ENCODE measurements at regions not wholly inside any gene's neighbourhood (a gene's known extent, or its start where the extent isn't known, plus 50 kb on each side); places are given as distances from the start of the nearest gene placed in this dataset.
"Not testable (repeated sequence)": the region's sequence is repeated elsewhere in the genome, so short reads cannot be mapped to it uniquely, and the experiment has no call there.

DNA sequence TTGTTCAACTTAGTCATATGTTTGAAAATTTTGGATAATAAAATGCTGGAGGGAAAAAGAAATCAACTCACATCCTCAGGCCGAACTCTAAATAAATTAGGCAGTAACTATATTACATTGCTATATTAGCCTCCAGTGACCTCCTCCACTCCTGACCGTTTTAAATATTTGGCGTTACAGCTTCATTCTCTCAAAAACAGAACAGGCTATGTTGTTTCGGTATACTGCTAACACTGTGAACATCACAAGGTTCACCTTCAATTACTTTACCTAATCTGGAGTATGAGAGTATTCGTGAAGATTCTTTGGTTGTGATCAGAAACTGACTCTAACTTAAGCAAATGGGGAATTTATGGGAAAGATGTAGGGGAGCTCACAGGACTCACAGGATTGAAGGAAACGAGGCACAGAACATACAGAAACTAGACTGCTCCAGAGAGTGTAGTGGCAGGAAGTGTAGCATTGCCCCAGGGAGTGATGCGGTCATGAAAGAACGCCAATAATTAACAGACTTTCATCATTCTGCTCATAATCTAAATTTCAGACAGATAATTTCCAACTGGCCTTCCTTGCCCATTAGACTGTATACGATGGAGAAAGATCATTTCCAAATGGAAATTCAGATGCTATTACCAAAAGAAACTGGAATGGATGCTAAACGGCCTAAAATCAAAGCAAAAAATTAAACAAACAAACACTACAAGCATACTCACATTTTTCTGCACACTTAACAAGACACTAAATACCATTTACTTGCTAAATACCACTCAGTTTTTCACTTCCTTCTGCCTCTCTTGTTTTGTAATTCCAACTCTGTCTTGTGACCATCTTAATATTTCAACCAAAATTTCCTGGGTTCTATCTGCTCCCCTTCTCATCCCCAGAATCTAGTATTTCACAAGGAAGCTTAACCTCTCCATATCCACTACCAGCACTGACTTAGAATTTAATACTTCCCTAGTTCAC is 110.1 kb upstream of the LPAR1 start:
- no peak for DNase-seq

DNA sequence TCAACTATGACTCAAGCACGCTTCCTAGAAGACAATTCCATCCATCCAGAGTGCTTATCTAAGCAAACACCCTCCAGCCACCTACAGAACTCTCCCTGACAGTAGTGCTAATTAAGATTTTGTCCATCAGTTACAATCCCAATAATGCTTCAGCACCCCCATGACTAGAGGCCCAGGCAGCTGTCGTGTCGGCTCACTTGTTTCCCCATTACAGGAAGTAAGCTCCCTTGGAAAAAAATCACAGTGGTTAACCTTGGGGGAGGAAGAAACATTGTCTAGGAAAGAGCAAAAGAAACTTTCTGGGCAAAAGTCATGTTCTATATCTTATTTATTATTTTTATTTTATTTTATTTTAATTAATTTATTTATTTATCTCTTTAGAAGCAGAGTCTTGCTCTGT is 108.8 kb upstream of the LPAR1 start:
- DNase-seq: no peak

DNA sequence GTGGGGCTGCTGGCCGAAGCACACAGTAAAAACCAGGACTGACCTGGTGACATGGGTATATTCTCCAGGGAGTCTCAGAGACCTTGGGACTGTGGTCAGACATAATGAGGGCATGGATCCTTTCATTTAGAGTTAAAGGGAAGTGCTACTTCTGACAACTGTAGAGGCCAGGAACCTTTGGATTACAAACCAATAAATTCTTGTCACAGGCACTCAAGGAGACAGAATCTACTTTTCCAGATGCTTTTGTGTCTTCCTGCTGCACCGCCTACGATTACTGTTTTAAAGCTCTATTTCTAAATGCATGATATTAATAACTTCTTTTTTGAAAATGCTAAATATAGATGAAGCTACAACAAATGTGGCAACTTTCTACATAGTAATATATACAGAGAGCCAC is 106.5 kb upstream of the LPAR1 start:
- DNase-seq: no peak

DNA sequence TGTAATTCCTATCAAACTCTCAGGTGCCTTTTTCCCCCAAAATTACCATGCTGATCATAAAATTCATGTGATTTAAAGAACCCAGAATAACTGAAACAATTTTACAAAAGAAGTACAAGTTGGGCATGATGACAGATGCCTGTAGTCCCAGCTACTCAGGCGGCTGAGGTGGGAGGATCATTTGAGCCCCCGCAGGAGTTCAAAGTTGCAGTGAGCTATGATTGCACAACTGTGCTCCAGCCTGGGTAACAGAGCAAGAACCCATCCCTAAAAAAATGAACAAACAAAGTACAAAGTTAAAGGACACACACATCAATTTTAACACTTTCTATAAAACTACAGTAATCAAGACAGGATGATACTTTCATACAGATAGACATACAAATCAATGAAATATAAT is 97.9 kb upstream of the LPAR1 start:
- DNase-seq: no peak

DNA sequence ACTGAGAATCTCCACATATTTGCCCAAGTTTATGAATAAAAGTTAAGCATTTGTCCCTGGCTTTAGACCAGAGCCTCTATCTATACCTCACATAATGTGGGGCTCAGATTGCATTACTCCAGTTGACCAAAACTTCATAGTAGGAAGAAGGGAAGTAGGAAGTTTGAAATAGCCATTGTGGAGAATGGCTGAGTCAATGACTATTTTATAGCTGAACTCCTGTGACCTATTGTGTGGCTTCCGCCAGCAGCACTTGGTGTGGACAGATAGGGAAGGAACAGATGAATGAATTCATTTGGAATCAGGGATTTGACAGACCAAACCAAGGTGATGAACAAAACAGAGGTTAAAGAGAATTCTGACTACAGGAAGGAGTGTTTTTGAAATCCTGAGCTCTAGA is 92.9 kb upstream of the LPAR1 start:
- DNase-seq: no peak

DNA sequence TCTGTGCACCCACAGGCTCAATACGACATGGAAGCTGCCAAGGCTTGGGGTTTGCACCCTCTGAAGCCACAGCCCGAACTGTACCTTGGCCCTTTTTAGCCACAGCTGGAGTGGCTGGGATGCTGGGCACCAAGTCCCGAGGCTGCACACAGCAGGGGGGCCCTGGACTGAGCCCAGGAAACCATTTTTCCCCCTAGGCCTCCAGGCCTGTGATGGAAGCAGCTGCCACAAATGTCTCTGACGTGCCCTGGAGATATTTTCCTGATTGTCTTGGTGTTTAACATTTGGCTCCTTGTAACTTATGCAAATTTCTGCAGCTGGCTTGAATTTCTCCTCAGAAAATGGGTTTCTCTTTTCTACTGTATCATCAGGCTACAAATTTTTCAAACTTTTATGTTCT is 82.3 kb upstream of the LPAR1 start:
- no peak for DNase-seq

DNA sequence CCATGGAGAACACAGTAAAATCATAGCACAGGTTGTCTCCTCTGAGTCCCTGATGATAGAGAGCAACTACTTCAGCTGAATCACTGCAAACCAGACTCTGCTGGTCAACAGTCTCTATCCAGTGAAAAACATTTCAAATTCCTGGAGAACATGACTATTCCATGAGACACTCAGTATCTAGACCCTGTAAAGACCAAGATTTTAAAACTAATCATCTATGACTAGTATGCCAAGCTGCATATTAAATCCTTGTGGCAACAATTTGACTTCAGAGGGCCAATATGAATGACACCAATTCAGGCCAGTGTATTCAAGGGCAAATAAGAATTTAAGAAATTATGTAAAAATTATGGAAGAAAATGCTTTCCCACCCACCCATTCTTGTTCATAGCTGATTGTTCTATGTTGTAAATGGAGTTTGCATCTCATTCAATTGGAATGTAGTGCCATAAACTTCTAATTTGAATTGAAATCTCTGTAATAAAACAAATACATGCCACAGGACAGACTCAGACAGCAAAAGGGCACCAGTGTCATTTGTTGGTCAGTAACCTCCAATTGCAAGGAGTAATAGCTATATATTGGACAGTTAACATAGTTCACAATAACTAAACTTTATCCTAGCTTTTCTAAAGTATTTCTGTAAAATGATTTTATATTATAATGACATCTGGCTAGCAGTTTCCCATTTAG is 80.1 kb upstream of the LPAR1 start:
- DNase-seq: peak; percentile 8

DNA sequence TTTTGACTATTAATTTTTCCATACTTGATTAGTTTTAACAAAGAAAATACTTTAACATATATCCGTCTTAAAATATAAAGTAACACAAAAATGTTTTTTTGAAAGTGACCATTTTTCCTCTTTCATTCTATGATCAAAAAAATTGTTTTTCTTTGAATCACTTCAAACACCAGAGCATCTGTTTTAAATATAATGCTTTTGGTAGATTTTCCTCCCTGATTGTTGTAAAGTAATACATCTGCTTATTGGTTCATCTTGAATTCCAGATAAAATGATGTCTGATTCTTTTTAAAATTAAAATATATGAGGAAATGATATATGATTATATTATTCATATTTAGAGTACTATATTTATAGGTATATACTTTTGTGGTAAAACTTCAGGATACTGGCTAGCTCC is 76.2 kb upstream of the LPAR1 start:
- no peak for DNase-seq

DNA sequence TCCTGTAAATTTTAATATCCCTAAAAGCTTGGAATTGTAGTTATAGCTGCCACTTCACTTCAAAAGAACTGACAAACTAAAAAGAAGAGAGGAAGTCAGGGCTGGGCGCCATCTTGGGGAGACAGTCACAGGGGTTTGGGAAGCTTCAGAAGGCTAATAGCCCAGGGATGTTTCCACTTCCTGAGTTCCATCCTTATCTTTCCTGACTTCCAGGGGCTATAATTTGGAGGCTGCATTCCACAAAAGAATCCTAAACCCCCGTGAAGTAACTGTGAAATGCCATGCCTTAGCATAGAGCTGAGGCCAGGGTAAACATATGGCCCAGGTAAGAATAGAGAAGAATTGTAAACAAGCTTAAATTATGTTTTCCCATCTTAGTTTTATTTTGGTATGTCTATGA is 75.4 kb upstream of the LPAR1 start:
- DNase-seq: no peak

DNA sequence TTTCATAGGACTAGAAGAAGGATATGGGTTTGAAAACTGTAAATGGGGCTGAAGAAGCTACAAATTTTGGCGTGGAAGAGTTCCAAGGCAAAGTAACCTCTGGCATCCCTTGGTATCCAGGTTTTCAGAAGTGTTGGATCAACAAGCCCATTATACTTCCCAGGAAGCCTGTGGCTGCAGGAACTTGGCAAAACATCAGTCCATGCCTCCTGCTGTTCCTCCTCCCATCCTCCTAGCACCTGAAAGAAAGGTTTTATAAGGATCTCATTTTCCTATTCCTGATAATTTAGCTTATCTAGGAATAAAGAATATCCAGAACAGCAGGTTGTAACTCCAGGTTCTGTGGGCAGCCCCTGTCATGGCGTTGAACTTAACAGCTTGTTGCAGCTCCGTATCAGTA is 72.5 kb upstream of the LPAR1 start:
- DNase-seq: no peak

DNA sequence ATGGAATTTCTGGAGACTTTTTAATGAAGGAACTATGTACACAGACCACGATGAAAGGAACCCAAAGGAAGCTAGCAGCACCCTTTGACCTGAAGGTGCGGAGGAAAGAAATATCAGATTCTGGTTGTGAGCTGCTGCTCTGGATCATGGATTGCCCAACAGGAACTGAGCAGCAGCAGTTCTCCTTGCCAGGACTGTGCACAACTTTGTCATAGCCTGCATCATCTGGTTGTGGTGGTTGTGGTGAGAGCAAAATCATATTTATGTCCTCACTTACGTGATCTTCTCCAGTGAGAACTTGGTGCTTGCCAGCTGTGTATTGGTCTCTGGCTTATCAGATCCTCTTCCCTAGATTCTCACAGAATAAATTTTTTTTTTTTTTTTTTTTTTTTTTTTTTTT is 70.7 kb upstream of the LPAR1 start:
- DNase-seq: no peak

DNA sequence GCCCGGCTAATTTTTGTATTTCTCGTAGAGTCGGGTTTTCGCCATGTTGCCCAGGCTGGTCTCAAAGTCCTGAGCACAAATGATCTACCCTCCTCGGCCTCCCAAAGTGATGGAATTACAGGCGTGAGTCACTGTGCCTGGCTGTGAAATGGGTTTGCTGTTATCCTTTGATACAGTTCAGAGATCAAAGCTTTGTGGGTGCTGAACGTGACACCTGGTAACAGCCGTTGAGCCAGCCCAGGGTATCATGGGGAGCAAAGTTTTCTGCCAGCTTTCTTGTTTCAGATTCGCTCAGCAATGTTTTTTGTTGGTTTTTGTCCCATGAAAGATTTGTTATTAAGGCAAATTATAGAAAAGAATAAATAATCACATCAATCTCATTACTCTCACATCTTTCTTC is 68.9 kb upstream of the LPAR1 start:
- no peak for DNase-seq

DNA sequence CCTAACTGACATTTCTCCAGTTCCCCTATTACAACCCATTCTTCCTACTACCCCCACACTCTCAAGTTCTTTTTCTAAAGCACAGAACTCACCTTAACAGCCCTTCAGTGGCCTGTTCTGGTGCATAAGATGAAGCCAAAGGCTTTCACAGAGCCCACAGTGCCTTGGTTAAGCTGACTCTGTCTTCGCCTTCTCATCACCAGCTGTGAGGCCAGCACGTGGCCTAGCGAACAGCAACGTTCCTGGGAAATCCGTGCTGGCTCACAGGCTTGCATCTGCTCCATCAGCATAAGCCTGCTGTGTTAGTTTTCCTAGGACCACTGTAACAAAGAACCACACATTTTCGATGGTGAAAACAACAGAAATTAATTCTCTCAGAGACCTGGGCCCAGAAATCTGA is 67.9 kb upstream of the LPAR1 start:
- no peak for DNase-seq

DNA sequence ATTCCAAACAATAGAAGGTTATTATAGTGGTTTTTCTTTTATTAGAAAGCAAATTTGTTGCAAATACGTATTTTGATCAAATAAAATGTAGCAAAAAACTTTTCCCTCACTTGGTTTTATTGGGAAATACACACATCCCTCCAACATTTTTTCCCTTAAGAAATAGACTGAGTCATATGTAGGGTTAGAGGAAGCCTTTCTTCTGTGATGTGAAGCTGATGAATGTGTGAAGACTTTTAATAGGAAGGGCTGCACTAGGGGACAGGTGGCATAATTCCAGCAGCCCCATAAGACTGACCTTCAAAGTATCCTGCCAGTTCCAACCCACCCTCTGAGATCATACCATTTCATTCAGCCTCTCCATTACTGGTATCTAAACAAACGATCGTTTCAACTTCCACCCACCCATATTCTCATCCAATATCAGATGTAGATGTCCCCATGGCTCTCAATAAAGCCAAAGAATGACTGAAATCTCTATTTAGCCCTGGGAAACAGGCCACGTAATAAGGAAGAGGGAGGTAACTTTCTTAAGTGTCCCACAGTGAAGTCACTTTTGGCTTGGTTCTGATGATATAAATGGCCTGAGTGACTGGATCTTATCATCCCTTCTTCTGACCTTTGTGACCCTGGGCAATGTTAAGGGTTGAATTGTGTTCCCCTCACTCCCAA is 64.7 kb upstream of the LPAR1 start:
- no peak for DNase-seq

DNA sequence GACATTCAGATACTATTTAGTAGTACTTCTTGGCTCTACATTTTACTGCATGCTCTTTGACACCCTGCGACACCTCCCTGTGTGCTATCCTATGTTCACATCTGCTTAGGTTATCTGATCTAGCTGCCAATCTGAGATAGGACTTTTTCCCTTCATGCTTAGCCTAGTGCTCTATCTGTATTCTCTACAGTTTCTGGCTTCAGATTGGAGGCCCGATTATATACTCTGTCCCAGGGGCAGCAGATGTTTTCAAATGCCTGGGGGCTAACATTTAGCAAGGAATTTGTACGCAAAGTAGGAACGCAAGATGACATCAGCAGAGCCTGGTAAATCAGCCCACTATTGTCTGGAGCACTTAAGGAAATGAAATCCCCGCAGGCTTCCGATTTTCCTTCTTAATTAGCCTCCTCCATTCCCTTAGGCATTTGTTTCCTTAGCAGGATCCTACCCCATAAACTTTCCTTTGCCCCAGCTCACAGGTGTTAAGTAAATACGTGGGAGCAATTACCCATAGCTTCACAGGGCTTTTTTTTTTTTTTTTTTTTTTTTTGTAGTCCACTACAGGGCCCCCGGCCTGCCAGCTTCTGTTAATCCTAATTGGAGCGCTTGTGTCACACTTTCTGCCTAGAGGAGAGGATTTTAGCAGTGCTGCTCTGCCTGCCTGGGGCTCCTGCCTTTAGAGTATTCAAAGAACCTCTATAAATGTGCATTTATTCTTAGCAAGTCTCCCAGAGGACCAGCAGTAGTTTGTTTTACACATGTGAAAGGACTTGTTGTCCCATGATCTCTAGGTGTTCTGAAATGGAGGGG is 61.1 kb upstream of the LPAR1 start:
- DNase-seq: no peak

DNA sequence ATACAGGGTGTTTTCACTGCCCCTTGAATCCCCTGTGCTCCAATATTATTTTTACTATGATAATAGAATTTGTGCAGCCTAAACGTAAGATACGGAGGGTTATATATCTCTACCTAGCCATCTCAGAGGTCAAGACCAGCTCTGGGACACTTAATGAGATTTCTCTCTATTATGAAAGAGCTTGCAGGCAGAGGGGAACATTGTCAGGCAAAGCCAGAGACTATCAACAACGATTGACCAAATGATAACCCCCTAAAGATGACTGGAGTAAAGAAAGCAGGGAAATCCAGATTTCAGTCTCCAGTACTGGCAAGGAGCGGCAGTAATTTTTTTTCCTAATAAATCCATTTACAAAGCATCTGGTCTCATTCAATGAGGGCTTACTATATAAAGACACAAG is 59.8 kb upstream of the LPAR1 start:
- no peak for DNase-seq

DNA sequence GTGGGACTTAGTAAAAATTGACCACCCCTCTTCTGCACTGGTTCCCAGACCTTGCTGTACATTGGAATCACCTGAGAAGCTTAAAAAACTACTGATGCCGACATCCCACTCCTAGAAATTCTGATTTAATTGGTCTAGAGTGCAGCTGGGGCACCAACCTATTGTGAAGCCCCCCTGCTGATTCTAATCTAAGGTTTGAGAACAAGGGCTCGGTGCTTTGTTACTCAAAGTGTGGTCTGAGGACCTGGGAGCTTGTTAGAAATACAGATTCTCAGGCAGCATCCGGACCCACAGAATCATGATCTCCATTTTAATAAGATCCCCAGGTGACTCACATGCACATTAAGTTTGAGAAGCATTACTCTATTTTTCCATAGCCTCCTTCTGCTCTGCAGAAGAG is 57.8 kb upstream of the LPAR1 start:
- DNase-seq: no peak

DNA sequence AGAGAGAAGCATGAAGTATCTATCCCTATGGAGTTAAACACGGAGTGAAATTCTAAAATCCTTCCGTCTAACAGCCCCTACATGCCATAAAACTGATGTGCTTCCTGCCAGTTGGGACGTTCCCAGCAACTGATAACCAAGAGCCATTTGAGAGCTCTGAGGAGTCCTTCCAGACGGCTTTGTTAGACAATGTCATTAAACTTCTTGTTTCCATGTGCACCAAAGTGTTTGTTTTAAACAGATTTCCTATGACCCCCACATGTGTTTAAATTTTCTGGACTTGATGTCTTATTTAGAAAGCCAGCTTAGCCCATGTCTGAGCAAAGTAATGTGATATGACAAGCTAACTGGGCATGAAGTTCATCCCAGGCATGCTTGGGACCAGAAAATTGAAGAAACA is 57.2 kb upstream of the LPAR1 start:
- DNase-seq: no peak

DNA sequence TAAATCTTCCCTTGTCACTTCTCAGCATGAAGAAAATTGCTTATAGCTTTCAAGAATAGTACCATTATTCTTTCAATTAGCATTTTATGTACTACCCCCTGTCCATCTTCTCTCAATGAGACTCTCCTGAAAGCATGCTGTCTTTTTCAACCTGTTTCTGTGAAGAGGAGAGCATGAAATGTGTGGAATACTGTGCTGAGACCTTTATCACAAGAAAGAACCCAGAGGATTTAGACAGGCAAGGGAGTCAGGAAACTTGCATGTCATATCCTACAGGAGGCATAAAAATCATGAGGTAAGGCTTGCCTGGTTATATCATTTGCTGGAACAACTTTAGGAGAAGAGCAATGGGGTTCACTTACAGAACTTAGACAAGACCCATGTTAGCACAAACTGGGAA is 56.7 kb upstream of the LPAR1 start:
- no peak for DNase-seq

DNA sequence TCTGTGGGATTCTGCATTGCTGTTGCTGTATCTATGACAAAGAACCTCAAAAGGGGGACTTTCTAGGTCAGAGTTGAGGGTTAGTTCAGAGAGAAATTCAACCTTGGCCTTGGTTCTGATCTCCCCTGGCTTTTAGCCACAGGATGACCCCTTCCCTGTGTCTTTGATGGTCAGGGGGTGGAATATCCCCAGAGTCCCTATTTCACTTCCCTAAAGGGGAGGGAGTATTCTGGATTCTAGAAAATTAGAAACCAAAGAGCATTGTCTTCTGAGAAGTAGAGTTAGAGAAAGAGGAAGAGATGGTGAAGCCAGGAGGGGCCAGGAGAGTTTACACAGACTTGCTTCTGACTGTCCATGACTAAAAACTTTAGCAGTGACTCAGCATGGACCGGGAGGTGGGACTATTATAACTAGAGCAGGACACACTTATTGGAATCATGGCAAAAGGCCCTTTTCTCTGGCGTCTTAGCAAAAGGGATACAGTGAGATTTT is 56.2 kb upstream of the LPAR1 start:
- DNase-seq: peak; percentile 61

DNA sequence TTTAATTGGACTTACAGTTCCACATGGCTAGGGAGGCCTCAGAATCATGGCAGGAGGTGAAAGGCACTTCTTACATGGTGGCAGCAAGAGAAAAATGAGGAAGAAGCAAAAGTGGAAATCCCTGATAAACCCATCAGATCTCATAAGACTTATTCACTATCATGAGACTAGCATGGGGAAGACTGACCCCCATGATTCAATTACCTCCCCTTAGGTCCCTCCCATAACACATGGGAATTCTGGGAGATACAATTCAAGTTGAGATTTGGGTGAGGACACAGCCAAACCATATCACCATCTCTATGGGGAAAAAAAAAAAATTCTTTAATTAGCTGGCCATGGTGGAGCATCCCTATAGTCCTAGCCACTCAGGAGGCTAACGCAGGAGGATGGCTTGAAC is 53.9 kb upstream of the LPAR1 start:
- DNase-seq: not testable (repeated sequence)
